ENCODE measurements at regions not wholly inside any gene's neighbourhood (a gene's known extent, or its start where the extent isn't known, plus 50 kb on each side); places are given as distances from the start of the nearest gene placed in this dataset.

- no peak for DNase-seq (ENCODE audit: extremely low read depth in 1 of 11, low read depth in 9 of 11, low spot score in 4 of 11)
Measured at GRCh38 chr5:167820101-167820990, 471.1 kb upstream of the WWC1 start.

- DNase-seq (ENCODE audit: extremely low read depth in 1 of 11, low read depth in 9 of 11, low spot score in 4 of 11) = no peak
Measured at GRCh38 chr5:167821151-167821550, 470.3 kb upstream of the WWC1 start.

GRCh38 chr5:167821669-167822068 is 469.8 kb upstream of the WWC1 start:
- no peak for DNase-seq (ENCODE audit: extremely low read depth in 1 of 11, low read depth in 9 of 11, low spot score in 4 of 11)

GRCh38 chr5:167822241-167822640 is 469.2 kb upstream of the WWC1 start:
- DNase-seq (ENCODE audit: extremely low read depth in 1 of 11, low read depth in 9 of 11, low spot score in 4 of 11) = no peak

- no peak for DNase-seq (ENCODE audit: extremely low read depth in 1 of 11, low read depth in 9 of 11, low spot score in 4 of 11)
Measured at GRCh38 chr5:167823405-167823804, 468.0 kb upstream of the WWC1 start.

GRCh38 chr5:167827766-167828165 is 463.7 kb upstream of the WWC1 start:
- DNase-seq (ENCODE audit: extremely low read depth in 1 of 11, low read depth in 9 of 11, low spot score in 4 of 11) = no peak

GRCh38 chr5:167831754-167832504 is 459.5 kb upstream of the WWC1 start:
- DNase-seq (ENCODE audit: extremely low read depth in 1 of 11, low read depth in 9 of 11, low spot score in 4 of 11) = no peak

GRCh38 chr5:167832609-167833008 is 458.8 kb upstream of the WWC1 start:
- DNase-seq (ENCODE audit: extremely low read depth in 1 of 11, low read depth in 9 of 11, low spot score in 4 of 11) = no peak

GRCh38 chr5:167833456-167833855 is 458.0 kb upstream of the WWC1 start:
- no peak for DNase-seq (ENCODE audit: extremely low read depth in 1 of 11, low read depth in 9 of 11, low spot score in 4 of 11)

GRCh38 chr5:167835146-167835545 is 456.3 kb upstream of the WWC1 start:
- DNase-seq (ENCODE audit: extremely low read depth in 1 of 11, low read depth in 9 of 11, low spot score in 4 of 11) = no peak

GRCh38 chr5:167837127-167837526 is 454.3 kb upstream of the WWC1 start:
- no peak for DNase-seq (ENCODE audit: extremely low read depth in 1 of 11, low read depth in 9 of 11, low spot score in 4 of 11)

GRCh38 chr5:167839065-167839464 is 452.4 kb upstream of the WWC1 start:
- no peak for DNase-seq (ENCODE audit: extremely low read depth in 1 of 11, low read depth in 9 of 11, low spot score in 4 of 11)

GRCh38 chr5:167840527-167841130 is 450.8 kb upstream of the WWC1 start:
- no peak for DNase-seq (ENCODE audit: extremely low read depth in 1 of 11, low read depth in 9 of 11, low spot score in 4 of 11)

GRCh38 chr5:167843881-167844572 is 447.4 kb upstream of the WWC1 start:
- DNase-seq (ENCODE audit: extremely low read depth in 1 of 11, low read depth in 9 of 11, low spot score in 4 of 11) = no peak

GRCh38 chr5:167845952-167846351 is 445.5 kb upstream of the WWC1 start:
- DNase-seq (ENCODE audit: extremely low read depth in 1 of 11, low read depth in 9 of 11, low spot score in 4 of 11) = no peak

- DNase-seq (ENCODE audit: extremely low read depth in 1 of 11, low read depth in 9 of 11, low spot score in 4 of 11) = no peak
Measured at GRCh38 chr5:167849874-167850273, 441.6 kb upstream of the WWC1 start.

- DNase-seq (ENCODE audit: extremely low read depth in 1 of 11, low read depth in 9 of 11, low spot score in 4 of 11) = no peak
Measured at GRCh38 chr5:167850911-167851310, 440.5 kb upstream of the WWC1 start.

GRCh38 chr5:167851416-167851815 is 440.0 kb upstream of the WWC1 start:
- DNase-seq (ENCODE audit: extremely low read depth in 1 of 11, low read depth in 9 of 11, low spot score in 4 of 11) = no peak

GRCh38 chr5:167852515-167852914 is 438.9 kb upstream of the WWC1 start:
- DNase-seq (ENCODE audit: extremely low read depth in 1 of 11, low read depth in 9 of 11, low spot score in 4 of 11) = no peak

Measured in renal cortex interstitium (tissue), 11 donors.